ENCODE measurements at regions not wholly inside any gene's neighbourhood (a gene's known extent, or its start where the extent isn't known, plus 50 kb on each side); places are given as distances from the start of the nearest gene placed in this dataset.

DNA sequence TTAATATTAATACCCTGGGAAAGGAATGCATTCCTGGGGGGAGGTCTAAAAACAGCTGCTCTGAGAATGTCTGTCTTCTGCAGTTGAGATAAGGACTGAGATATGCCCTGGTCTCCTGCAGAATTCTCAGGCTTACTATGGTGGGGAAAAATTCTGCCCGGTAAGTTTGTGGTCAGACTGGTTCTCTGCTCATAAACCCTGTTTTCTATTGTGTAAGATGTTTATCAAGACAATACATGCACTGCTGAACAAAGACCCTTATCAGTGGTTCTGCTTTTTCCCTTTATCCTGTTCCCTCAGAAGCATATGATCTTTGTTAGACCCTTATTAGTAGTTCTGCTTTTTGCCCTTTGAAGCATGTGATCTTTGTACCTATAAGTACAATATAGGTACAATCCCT lies 494.6 kb downstream of the CNTN6 start:
- H3K4me1 Mint-ChIP-seq = no peaks in the 10 kb centered on the region
- H3K36me3 Mint-ChIP-seq (ENCODE audit: low read depth) = no peaks in the 10 kb centered on the region
- no peak overlapping the region for H3K27ac Mint-ChIP-seq
- no peak overlapping the region for H3K4me3 Mint-ChIP-seq
- H3K9me3 Mint-ChIP-seq = peaks cover 48% of the 10 kb centered on the region
- peaks cover 6% of the 10 kb centered on the region for H3K27me3 Mint-ChIP-seq (ENCODE audit: low read depth)
- TF ChIP-seq, protein P1, sequence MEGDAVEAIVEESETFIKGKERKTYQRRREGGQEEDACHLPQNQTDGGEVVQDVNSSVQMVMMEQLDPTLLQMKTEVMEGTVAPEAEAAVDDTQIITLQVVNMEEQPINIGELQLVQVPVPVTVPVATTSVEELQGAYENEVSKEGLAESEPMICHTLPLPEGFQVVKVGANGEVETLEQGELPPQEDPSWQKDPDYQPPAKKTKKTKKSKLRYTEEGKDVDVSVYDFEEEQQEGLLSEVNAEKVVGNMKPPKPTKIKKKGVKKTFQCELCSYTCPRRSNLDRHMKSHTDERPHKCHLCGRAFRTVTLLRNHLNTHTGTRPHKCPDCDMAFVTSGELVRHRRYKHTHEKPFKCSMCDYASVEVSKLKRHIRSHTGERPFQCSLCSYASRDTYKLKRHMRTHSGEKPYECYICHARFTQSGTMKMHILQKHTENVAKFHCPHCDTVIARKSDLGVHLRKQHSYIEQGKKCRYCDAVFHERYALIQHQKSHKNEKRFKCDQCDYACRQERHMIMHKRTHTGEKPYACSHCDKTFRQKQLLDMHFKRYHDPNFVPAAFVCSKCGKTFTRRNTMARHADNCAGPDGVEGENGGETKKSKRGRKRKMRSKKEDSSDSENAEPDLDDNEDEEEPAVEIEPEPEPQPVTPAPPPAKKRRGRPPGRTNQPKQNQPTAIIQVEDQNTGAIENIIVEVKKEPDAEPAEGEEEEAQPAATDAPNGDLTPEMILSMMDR (IDR thresholded peaks at IDR 0.05; ENCODE audit: unreplicated experiment in 3 of 3) = no peak

DNA sequence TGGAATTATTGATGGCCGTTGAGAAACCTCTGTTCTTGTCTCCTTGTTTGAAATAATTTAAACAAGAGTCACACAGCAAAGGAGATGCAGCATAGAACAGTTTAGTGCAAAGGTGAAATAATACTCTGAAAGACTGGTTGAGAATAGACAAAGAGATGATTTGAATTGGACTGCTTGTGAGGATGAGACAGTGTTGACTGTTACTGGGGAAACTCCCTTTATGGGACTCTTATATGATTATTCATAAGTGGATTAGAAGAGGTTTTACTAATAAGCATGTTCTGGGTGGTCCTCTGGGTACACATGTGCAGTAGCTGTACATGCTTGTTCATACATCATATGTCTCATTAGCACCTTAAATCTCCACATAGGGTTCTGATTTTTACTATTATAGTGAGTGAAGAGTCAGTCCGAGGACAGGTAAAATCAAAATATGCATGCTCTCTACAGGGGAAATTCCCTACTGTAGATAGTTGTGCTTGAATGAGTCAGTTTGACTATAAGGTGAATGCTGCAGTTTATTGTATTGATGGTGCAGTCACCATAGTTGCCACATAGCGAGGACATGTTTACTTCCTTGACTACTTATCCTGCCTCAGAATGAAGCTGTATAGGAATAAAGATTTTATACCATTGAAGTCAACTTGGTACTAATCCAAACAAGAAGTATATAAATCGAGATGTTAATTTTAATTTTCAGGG lies 498.7 kb downstream of the CNTN6 start:
- Mint-ChIP-seq H3K27ac (no peak overlapping the region), H3K9me3 (peaks cover 35% of the 10 kb centered on the region), H3K4me1 (no peaks in the 10 kb centered on the region), H3K27me3 (ENCODE audit: low read depth) (no peaks in the 10 kb centered on the region), H3K36me3 (ENCODE audit: low read depth) (no peaks in the 10 kb centered on the region), H3K4me3 (no peak overlapping the region)
- TF ChIP-seq, protein P1 (IDR thresholded peaks at IDR 0.05; ENCODE audit: unreplicated experiment in 3 of 3) = no peak

DNA sequence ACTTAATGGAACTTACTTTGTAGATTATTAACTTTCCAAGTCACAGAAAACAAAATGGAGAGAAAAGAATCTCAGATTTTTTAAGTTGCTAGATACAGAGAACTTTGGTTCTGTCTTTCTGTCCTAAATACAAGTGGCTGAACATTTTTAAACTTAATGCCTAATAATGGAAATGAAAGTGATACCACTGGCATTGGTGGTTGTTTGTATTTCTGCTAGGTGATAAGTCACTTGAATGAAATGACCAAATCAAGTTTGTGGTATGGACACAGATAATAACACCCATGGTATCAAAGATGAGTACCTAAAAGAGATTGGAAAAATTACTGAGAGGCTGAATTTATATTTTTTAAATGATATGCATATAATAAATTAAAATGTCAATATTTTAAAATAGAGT lies 502.1 kb downstream of the CNTN6 start:
- TF ChIP-seq, protein P1 (IDR thresholded peaks at IDR 0.05; ENCODE audit: unreplicated experiment in 3 of 3) = no peak
- Mint-ChIP-seq H3K9me3 (peaks cover 14% of the 10 kb centered on the region), H3K36me3 (ENCODE audit: low read depth) (no peaks in the 10 kb centered on the region), H3K4me1 (no peaks in the 10 kb centered on the region), H3K4me3 (no peak overlapping the region), H3K27me3 (ENCODE audit: low read depth) (no peaks in the 10 kb centered on the region), H3K27ac (no peak overlapping the region)

DNA sequence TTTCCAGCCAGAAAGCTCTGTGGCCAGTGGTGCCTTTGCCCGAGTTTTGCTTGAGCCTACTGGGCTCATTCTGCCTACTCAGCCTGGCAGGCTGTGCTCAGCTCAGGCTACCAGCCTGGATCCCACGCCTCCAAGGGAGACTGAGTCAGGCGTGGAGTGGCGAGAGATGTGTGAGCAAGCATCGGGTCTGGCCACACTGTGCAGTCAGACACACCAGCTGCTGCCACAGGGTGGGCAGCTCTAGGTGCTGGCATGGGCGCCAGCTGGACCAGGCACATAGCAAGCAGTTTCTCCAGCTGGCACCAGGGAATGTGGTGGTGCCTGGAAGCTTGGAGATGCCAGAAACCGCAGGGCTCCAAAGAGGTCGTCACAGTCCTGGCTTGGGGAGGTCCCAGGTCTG lies 498.5 kb upstream of the CNTN4 start:
- H3K4me3 Mint-ChIP-seq = no peak overlapping the region
- TF ChIP-seq, protein P1 (IDR thresholded peaks at IDR 0.05; ENCODE audit: unreplicated experiment in 3 of 3) = no peak

DNA sequence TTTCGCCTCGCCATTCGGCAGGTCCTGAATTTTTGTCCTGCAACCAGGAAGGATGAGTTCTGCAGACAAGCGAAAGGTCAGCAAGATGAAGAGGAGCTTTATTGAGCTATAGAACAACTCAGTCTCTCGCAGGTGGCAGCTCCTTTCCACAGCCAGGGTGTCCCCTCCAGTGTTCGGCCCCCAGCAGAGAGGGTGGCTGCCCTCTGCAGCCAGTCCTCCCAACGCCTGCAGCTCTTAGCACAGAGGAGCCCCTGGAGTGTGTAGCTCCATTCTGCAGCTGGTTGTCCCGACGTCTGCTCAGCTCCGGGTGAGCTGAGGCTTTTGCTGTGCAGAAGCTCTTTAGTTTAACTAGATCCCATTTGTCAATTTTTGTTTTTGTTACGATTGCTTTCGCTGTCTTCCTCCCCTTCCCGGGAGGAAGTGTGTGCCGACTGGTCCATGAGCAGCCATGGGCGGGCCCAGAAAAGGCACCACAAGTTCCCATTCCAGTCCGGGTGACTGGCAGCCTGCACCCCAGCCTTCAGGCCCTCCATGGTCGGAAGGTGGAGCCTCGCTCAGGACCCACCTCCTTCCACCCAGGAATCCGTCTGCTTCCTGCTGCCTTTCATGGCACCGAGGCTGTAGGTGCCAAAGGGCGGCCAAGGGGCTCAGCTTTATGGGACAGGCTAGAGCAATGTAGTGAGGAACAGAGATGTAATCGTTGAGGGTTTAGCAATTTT lies 497.8 kb upstream of the CNTN4 start:
- Mint-ChIP-seq H3K27ac (no peak overlapping the region), H3K4me3 (no peak overlapping the region), H3K27me3 (ENCODE audit: low read depth) (no peaks in the 10 kb centered on the region), H3K9me3 (no peaks in the 10 kb centered on the region), H3K4me1 (no peaks in the 10 kb centered on the region), H3K36me3 (ENCODE audit: low read depth) (no peaks in the 10 kb centered on the region)
- TF ChIP-seq, protein P1 (IDR thresholded peaks at IDR 0.05; ENCODE audit: unreplicated experiment in 3 of 3) = no peak

More for the DNA sequence above, 498.5 kb upstream of the CNTN4 start:
- Mint-ChIP-seq H3K4me1 (no peaks in the 10 kb centered on the region), H3K36me3 (ENCODE audit: low read depth) (no peaks in the 10 kb centered on the region), H3K27ac (no peak overlapping the region), H3K9me3 (no peaks in the 10 kb centered on the region), H3K27me3 (ENCODE audit: low read depth) (no peaks in the 10 kb centered on the region)

Measured in nephron (organoid).